NCI-H2227 treated with DMSO at 0.1 percent for 48 hours (cell line): ENCODE measurements at regions not wholly inside any gene's neighbourhood (a gene's known extent, or its start where the extent isn't known, plus 50 kb on each side); places are given as distances from the start of the nearest gene placed in this dataset.

Experiments used
- DNase-seq: peaks from one replicate; lab custom pipeline; 2025; lab: John Stamatoyannopoulos, UW

DNA sequence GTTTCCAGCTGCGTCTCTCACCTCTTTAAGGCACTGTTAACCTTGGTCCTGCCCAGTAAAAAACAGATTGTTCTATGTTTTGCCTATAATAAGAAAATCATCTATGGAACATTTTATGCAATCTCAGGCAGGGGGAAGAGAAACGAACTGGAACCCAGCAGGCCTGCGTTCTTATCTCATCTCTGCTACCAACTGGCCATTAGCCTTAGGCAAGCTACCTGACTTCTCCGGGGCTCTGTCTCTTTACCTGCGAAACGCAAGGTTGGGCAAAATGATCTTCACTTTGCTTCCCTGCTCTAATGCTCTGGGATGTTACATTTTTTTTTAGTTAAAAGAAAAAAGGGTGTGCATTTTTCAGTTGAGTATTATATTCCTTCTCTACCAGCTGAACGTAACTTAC is 70.5 kb upstream of the WIPF1 start:
- no peak for DNase-seq

DNA sequence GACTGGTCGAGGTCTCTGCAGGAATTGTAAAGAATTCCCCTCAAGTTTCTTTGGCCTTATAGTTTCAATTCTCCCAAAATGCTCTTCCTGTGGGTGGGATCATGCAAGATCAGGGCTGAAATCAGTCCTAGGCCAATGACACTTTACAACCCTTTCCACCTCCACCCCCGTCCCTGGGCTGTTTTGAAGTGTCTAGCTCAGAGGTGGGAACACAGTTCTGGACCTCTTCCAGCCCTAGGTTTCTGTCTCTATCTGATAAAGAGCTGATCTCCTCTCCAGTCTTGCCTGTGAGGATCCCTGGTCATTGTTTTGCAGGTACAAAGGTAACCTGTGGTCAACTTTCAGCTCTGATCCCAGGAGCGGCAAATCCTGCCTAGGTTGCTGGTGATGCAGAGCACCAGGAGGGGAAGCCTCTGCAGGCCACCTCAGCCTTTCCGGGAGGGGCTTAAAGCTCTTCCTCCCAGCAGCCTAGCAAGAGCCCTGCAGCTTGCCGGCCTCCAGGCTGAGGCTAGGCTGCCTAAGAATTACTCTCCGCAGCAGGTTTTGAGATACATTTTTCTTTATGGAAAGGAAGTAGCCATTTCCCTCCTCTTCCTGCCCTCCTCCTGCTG is 69.8 kb upstream of the WIPF1 start:
- DNase-seq = no peak

DNA sequence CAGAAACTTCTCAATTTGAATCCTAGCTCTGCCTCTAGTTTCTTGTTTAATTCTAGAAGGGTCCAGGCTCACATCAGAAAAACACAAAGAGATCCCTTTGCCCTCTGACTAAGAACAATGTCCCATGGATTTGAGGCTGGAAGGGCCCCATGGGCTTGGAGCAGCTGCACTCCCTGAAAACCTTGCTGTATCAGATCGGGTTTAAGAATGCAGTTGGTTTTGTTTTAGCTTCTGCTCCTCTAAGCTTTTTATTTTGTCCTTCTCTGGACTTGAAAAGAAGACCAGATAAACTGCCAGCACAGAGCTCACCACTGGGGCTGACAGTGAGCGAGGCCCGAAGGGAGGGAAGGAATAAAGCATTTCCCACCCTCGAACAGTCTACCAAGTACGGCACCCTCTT is 69.2 kb upstream of the WIPF1 start:
- DNase-seq = no peak

DNA sequence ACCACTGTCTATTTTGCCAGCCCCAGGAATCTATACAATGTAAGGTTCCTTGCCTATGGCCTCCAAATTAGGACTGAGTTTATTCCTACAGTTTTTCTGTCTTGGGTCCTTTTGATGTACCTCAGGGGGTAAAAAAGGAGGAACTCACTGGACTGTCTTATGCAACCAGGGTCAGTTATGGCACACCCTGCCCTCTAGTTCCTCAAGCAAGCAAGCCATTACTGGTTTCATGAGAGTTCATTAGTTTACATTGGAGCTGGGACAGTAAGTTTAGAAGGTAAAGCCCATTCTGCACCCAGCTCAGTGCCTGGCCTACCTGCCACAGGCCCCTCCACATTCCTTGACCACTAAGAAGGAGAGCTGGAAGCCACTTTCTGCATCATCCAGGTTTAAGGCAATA is 68.7 kb upstream of the WIPF1 start:
- no peak for DNase-seq

DNA sequence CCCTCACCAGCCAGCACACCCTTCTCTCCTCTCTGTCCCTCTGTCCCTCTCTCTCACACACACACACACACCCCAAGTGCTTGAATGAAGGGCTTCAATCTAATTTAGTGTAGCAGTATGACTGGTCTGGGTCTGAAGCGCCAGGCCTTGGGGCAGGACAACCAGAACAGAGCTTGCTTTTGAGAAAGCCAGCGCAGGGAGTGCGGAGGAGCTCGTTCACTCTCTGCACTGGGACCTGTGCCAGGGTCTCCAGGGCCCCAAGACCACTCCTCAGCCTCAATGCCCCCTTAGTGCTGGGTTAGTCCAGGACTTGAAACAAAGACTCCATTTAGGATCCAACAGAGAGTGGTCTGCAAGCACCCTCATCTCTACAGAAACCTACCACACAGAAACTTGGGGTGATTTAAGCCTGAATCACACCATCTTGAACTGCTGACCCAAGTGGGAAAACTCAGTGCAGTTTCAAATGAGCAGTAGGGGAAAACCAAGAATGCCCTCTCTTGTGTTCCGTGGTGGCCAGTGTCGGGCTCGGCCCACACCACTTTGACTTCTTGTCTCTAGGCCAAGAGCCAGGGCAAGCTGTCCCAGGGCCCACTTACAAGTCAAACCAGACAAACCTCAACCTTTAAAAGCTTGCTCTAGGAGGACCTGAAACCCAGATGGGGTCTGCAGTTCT is 66.6 kb upstream of the WIPF1 start:
- no peak for DNase-seq

DNA sequence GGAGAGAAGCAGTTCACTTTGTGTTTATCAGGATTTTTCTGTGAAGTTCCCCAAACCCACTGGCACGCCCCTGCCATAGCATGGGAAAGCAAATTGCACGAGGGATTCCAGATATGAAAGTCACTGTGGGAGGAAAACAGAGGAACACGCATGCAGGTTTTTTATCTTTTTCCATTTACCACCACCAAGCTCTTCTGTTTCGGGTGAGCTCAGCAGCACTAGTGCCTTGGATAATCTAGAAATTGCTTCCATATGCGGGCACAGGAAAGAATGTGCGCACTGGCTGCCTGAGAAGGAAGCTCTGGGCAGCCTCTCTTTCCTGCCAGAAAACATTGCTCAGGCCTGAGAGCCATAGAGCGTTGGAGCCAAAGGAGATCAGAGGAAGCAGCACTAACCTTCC is 65.9 kb upstream of the WIPF1 start:
- no peak for DNase-seq

DNA sequence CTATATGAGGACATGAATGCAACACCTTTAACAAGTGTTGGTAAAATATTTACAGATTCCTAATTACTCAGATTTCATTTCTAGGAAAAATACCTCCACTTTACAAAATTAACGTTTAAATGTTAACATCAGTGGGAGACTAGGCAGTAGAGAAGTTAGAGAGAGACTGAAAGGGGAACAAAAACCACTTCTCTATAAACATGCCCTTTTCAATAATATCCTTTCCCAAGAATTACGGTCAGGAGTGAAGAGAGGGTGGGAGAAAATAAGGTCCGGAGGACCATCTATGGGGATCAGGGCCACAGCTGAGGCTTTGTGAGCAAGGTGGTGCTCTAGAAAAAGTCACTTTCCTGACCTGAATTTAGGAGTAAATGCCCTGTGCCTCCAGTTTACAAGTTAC is 65.3 kb upstream of the WIPF1 start:
- DNase-seq = no peak

DNA sequence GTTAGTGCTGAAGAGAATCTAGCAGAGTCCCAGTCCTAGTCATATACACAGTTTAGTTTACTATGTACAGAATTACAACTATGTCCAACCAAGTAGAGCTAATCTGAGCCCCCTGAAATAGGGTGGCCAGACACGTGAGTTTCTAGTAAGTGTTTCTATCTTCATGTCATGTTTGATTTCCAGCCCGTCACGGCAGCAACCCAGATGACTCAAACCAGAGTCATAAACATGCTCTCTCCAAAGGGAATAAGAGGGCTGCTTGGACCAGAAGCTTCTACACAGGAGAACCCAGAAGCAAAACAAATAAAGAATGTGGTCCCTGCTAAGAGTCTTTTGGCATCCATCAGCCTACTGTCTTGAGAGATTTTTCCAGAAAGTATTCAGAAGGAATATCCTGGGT is 64.9 kb upstream of the WIPF1 start:
- no peak for DNase-seq

DNA sequence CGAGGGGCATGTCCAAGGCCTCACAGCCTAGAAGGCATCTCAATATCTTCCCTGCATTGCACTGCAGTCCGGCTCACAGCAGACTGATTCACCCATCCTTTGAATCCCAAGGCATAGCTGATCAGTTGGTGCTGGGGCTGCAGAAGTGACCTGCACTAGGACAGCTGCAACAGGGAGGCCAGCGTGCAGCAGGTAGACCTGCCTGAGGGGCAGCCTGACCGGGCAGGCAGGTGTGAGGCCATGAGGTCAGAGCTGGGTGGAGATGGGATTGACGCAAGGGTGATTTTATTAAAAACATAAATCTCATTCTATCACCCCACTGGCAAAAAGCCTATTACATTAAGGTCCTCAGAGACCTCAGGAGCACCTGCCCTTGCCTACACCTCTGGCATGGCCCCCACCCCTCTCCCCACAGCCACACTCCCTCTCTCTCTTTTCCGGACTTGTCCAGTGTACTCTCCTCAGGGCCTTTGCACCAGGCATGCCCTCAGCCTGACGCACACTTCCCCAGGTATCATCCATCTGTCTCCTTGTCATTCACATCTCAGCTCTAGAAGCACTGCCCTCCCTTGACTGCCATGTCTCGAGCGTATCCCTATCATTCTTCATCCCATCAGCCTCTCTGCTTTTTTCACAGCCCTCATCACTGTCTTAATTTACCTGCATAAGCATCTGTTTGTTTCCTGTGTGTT is 63.5 kb upstream of the WIPF1 start:
- no peak for DNase-seq

DNA sequence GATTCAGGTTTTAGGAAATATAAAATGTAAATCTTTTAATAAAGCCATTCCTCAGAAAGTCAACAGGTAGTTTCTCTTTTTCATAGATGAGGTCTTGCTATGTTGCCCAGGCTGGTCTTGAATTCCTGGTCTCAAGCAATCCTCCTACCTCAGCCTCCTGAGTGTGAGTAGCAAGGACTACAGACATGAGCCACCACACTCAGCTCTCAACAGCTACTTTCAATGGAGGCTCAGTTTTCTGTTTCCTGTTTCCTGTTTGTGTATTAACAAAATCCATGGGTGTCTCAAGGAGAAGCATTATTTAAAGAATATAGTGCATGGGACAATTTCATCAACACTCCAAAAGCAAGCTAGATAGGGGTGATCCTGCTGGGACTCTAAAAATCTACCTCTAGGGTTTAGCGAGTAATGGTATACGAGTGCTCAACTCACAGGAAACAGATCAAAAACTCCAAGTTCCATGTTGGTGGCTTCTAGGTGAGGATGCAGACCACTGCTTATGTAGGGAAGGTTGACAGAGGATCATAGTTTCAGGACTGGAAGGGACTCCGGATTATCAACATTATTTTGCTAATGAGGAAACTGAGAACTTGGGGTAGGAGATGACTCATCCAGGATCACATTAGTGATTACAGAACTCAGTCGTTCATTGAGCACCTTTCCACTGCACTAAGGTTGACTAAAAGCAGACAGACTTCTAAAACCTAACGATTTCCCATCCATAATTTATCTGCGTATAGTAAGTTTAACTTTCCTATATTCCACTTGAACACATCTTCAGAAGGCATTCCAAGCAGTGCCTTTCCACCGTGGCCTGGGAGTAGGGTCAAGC is 61.7 kb upstream of the WIPF1 start:
- DNase-seq = no peak

DNA sequence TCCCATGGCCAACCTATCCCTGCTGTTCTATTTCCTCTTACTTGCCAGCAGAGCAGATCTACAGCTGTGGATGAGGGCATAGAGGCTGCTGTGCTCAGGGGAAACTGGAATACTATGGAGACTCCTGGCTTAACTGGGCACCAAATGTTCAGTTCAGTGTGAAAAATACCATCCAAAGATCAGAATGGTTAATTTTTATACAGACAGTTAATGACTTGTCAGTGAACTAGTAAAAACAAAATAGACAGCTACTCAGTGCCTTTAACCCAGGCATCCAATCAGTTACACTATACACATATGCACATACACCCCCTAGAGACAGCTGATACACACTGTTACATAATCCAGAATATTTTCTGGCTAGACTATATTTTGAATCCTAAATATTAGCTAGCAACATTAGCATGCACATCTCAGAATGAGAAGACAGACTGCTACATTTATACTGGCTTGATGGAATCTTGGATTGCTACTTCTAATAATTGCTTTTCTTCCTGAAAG is 59.1 kb upstream of the WIPF1 start:
- no peak for DNase-seq

DNA sequence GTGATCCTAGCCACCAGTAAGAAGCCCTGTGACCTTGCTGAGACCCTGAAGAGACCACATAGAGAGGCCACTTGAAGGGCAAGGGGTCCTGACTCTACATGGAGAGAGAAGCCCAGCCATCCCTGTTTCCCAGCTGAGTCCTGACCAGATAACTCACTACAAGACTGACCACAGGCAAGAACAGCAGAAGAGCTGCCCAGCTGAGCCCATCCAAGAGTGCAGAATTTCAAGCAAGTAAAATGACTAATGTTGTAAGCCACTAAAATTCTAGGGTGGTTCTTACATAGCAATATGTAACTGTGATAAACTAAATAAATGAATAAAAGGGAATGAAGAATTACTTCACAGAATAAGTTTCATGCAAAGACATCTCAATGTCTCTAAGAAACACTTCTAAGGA is 58.4 kb upstream of the WIPF1 start:
- DNase-seq = no peak

DNA sequence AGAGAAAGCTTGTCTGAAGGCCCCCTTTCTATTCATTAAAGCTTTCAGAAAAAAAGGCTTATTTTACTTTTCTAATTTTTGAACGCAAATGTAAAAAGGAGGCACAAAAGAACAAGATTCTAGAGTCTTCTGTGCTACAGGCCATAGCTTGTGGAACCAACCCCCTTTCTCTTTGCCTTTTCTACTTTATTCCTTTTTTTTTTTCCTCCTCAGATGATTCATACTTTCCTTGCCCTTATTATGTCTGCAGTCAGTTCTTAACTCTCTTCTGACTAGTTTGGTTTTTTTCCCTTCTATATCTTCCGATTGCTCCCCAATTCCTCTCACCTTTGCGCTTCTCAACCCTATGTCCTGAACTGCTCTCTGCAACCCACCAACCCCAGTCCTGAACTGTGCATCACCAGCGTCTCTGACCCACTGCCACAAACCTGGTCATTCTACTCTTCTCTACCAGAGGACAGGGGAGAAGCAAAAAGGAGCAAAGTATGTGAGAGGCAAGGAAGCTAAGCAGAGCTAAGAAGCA is 56.9 kb upstream of the WIPF1 start:
- no peak for DNase-seq

DNA sequence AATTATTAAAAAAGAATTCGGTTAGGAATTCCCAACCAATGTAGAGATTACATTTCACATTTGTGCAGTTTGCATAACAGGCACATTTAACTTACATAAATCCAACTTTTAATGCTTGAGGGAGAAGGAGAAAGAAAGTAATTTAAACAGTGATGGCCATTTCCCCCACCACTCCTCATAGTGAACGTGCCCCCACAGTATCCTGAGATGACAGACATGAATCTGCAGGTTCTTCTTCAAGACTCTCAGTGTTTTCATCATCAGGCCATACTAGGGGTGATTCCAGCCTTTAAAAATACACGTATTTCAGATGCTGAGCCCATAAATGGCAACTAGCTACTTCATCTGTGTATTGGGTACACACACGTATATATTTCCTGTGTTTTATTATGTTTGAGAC is 51.3 kb upstream of the WIPF1 start:
- no peak for DNase-seq
